OCI-M1 (cell line): ENCODE measurements at regions not wholly inside any gene's neighbourhood (a gene's known extent, or its start where the extent isn't known, plus 50 kb on each side); places are given as distances from the start of the nearest gene placed in this dataset.
A peak's percentile ranks its signal among the peaks of the same experiment; 100 is the strongest.
"Not testable (repeated sequence)": the region's sequence is repeated elsewhere in the genome, so short reads cannot be mapped to it uniquely, and the experiment has no call there.

Source experiments
- DNase-seq: peaks from one replicate; lab custom pipeline; 2025; lab: John Stamatoyannopoulos, UW

DNA sequence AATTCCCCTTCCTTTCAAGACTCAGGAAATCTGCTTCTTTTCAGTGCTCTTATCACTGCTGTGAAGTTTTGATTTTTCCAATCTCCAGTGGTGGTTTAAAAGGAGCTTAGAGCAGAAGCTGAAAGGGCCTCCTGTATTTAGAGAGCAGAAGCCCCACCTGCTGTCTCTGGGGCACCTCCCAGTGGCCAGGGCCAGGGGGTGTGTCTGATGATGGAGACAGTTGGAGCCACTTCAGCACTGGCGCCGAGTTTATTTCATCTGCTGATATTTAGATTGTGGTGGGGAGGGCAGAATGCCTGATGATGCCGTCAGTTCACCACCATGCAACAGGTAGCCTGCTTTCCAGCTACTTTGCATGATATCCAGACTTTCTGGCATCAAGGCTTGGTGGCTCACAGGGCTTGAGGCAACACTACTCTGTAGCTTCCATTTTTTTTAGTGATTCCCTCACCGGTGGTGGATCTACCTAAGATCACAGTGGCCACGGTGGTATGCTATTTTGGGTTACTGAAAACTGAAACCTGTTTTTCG, 371.9 kb downstream of the KCNRG start:
- peak; percentile 62 for DNase-seq

- no peak for DNase-seq
Observed at GRCh38 chr13:50388481-50388880, 373.2 kb downstream of the KCNRG start.

- no peak for DNase-seq
Observed at GRCh38 chr13:50389726-50390125, 374.5 kb downstream of the KCNRG start.

- no peak for DNase-seq
Observed at GRCh38 chr13:50390503-50391248, 375.4 kb downstream of the KCNRG start.

DNA sequence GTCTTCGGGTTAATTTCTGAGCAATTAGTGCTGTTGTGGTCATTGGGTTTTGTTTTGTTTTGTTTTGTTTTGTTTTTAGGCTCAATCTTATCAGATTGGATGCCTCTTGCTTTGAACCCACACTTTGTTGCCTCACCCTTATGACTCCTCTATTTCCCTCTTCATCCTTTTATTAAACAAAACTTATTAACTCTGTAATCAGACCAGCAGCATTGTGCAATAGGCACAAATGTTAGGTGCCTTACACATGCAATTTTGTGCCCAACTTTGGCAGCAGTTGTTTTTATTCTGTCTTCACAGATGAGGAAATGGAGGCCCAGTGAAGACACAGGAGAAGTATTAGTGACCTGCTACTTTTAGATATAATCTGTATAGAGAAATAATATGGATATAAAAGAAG, 377.7 kb downstream of the KCNRG start:
- no peak for DNase-seq

DNA sequence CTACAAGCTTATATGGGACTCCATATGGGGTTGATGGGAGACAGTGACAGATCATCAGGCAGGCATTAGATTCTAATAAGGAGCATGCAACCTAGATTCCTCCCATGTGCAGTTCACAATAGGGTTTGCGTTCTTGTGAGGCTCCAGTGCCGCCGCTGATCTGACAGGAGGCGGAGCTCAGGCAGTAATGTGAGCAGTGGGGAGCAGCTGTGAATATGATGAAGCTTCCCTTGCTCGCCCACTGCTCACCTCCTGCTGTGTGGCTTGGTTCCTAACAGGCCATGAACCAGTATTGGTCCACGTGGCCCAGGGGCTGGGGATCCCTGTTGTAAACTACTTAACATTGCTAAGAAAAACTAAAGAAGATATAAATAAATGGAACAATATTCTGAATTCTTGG, 378.4 kb downstream of the KCNRG start:
- no peak for DNase-seq

GRCh38 chr13:50396001-50396400, 380.8 kb downstream of the KCNRG start:
- no peak for DNase-seq

DNA sequence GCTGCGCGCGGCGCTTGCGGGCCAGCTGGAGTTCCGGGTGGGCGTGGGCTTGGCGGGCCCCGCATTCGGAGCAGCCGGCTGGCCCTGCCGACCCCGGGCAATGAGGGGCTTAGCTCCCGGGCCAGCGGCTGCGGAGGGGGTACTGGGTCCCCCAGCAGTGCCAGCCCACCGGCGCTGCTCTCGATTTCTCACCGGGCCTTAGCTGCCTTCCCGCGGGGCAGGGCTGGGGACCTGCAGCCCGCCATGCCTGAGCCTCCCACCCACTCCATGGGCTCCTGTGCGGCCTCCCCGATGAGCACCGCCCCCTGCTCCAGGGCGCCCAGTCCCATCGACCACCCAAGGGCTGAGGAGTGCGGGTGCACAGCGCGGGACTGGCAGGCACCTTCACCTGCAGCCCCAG, 381.4 kb downstream of the KCNRG start:
- not testable (repeated sequence) for DNase-seq

- DNase-seq, result no peak
Observed at GRCh38 chr13:50400035-50400726, 384.9 kb downstream of the KCNRG start.

GRCh38 chr13:50401049-50401505, 385.8 kb downstream of the KCNRG start:
- no peak for DNase-seq

GRCh38 chr13:50401721-50402465, 386.6 kb downstream of the KCNRG start:
- no peak for DNase-seq

DNA sequence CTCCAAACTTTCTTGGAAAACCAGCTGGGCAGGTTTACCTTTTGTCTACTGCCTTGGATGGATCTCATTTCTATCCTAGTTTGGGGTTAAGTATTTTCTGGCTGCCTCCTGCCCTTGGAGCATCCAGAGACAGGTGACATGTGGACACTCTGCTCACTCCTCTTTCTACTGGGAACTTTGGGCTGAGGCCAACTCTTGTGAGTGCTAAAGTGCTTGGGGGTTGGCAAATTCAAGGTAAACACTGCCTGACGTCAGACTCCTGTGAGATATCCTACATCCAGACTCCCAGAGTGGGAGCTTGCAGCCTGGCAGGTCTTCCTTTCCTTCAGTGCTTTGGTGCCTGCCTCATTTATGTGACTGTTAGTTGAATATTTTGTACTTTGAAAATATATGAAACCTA, 388.1 kb downstream of the KCNRG start:
- no peak for DNase-seq

DNA sequence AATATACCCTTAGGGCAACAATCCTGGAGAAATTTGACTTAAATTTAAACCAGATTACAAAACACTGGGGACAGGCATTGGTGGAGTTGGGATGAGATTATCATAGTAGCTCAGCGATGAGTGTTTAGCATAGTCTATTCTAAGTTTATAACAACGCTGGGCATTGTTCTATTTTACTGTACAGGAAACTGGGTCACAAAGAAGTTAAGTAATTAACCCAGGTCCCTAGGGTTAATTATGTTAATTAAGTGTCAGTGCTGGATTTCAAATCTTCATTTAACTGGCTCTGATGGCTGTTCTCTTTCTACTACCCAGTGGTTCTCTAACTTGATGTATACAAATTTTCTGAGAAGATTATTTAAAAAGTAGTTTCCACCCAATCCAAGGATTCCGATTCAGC, 388.9 kb downstream of the KCNRG start:
- DNase-seq, result no peak

- DNase-seq, result no peak
Observed at GRCh38 chr13:50404769-50405168, 389.5 kb downstream of the KCNRG start.

- DNase-seq, result no peak
Observed at GRCh38 chr13:50406831-50407230, 391.6 kb downstream of the KCNRG start.

- no peak for DNase-seq
Observed at GRCh38 chr13:50408068-50408467, 392.8 kb downstream of the KCNRG start.

DNA sequence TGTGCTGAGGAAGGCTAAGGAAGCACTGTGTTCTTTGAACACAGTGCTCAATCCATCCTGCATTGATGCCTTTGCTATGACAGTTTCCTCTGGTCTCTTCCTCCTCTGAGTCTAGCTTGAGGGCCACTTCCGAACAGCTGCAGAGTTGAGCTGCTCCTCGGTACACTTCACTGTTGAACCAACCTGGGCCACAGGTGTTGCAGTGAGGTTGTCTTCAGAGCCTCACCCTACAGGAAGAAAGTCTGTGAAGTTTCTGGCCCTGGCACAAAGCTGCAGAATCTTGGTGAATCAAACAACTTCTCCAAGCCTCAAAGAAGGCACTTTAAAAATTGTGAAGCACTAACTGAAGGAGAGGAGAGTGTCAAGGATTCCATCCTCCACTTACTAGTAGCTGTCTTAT, 394.0 kb downstream of the KCNRG start:
- no peak for DNase-seq

DNA sequence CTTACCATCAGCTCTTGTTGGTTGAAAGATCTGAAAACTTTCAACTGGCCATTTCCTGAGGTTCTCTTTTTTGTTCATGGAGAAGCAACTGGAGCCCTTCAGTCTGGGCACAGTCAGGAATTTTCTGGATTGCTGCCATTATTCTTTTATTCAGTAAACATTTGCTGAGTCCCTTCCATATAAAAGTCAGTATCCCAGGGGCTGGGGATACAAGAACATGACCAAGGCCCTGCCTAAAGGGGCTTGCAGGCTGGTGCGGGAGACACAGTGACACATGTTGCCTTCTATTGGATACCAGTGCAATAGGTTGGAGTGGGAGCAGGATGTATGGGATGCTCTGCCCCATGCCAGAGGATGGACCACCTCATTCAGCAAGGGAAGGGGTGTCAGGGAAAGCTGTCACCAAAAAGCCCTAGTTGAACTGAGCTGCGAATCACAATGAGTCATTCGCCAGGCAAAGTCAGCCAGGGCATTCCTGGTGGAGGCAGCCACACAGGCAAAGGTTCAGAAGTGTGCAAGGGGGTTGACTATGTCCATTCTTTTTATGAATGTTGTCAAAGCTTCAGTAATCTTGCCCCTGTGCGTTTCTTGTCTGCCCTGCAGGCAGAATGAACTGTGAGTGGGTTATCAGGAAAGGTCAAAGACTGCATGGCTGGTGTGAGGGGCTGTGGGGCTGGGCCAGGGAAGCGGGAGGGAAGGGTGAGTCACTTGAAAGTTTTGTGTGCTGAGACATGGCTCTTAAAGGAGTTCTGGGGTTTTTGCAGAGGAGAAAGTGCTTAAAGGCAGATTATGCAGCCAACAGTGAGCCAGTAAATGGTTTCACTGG, 395.9 kb downstream of the KCNRG start:
- DNase-seq, result peak; percentile 50

- DNase-seq, result no peak
Observed at GRCh38 chr13:50412046-50412617, 396.9 kb downstream of the KCNRG start.

DNA sequence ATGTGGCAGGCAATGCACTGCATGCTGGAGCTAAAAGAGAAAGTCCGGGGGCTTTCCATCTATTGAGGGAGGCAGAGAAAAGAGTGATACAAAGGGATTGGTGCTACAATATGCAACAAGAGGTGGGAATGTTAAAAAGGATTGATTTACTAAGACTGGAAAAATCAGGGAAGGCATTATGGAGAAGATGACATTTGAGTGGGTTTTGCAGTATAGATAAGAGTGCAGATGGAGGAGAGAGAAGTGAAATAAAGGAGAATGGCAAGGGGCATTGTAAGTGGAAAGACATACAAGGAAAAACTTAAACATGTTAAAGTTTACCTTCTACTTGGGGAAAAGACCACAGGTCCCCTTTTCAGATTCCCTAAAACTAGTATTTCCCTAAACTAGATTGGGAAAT, 399.4 kb downstream of the KCNRG start:
- DNase-seq, result no peak

GRCh38 chr13:50415428-50415827, 400.2 kb downstream of the KCNRG start:
- DNase-seq, result no peak
